ENCODE measurements at regions not wholly inside any gene's neighbourhood (a gene's known extent, or its start where the extent isn't known, plus 50 kb on each side); places are given as distances from the start of the nearest gene placed in this dataset.

GRCh38 chr4:98747393-98748091, 89.1 kb upstream of the TSPAN5 start:
- Histone ChIP-seq H3K27me3 (replicated peaks in 1 of 7) (no peaks in the 10 kb centered on the region), H3K4me1 (no peaks in the 10 kb centered on the region), H3K36me3 (no peaks in the 10 kb centered on the region), H3K27ac (no peak overlapping the region), H3K9me3 (no peaks in the 10 kb centered on the region), H3K4me3 (no peak overlapping the region)
- 79 to 85% (median 84%) methylated on average over 7 of the region's 7 CpGs for whole genome bisulfite sequencing, 5 donors
- intact Hi-C loops (cut with DNase I; ENCODE audit: low total_unique reads), result no loop called here
- no peak for TF ChIP-seq CTCF (IDR thresholded peaks at IDR 0.05 in 8 of 11, conservative IDR thresholded peaks at IDR 0.05 in 3 of 11)
- TF ChIP-seq POLR2A (IDR thresholded peaks at IDR 0.05), result no peak
- no peak for TF ChIP-seq POLR2AphosphoS5 (IDR thresholded peaks at IDR 0.05)
- no peak for DNase-seq

GRCh38 chr4:98746936-98747335, 88.5 kb upstream of the TSPAN5 start:
- H3K4me1 ChIP-seq, result no peaks in the 10 kb centered on the region
- H3K27me3 ChIP-seq (replicated peaks in 1 of 7), result no peaks in the 10 kb centered on the region
- H3K36me3 ChIP-seq, result no peaks in the 10 kb centered on the region
- no peak overlapping the region for H3K27ac ChIP-seq
- DNase-seq, result no peak
- TF ChIP-seq POLR2A (IDR thresholded peaks at IDR 0.05) (no peak), CTCF (IDR thresholded peaks at IDR 0.05 in 8 of 11, conservative IDR thresholded peaks at IDR 0.05 in 3 of 11) (no peak), POLR2AphosphoS5 (IDR thresholded peaks at IDR 0.05) (no peak)
- no peak overlapping the region for H3K4me3 ChIP-seq
- intact Hi-C loops (cut with DNase I; ENCODE audit: low total_unique reads), result no loop called here
- WGBS, 5 donors, result 83 to 98% (median 86%) methylated on average over 4 of the region's 4 CpGs
- H3K9me3 ChIP-seq, result no peaks in the 10 kb centered on the region

GRCh38 chr4:98746530-98746929, 88.1 kb upstream of the TSPAN5 start:
- no peak for DNase-seq
- no peaks in the 10 kb centered on the region for H3K27me3 ChIP-seq (replicated peaks in 1 of 7)
- no peaks in the 10 kb centered on the region for H3K36me3 ChIP-seq
- no peaks in the 10 kb centered on the region for H3K9me3 ChIP-seq
- no peak for TF ChIP-seq POLR2A (IDR thresholded peaks at IDR 0.05)
- no peak for TF ChIP-seq POLR2AphosphoS5 (IDR thresholded peaks at IDR 0.05)
- no peak for TF ChIP-seq CTCF (IDR thresholded peaks at IDR 0.05 in 8 of 11, conservative IDR thresholded peaks at IDR 0.05 in 3 of 11)
- no peak overlapping the region for H3K27ac ChIP-seq
- 30 to 87% (median 75%) methylated on average over 1 of the region's 1 CpG for WGBS, 5 donors
- no peak overlapping the region for H3K4me3 ChIP-seq
- intact Hi-C loops (cut with DNase I; ENCODE audit: low total_unique reads), result no loop called here
- no peaks in the 10 kb centered on the region for H3K4me1 ChIP-seq

GRCh38 chr4:98745366-98745765, 87.0 kb upstream of the TSPAN5 start:
- Histone ChIP-seq H3K27ac (no peak overlapping the region), H3K27me3 (replicated peaks in 1 of 7) (no peaks in the 10 kb centered on the region), H3K36me3 (no peaks in the 10 kb centered on the region), H3K9me3 (no peaks in the 10 kb centered on the region), H3K4me3 (no peak overlapping the region), H3K4me1 (no peaks in the 10 kb centered on the region)
- TF ChIP-seq CTCF (IDR thresholded peaks at IDR 0.05 in 8 of 11, conservative IDR thresholded peaks at IDR 0.05 in 3 of 11) (peak in 1 of 11 experiments; percentile 19), POLR2AphosphoS5 (IDR thresholded peaks at IDR 0.05) (no peak)
- WGBS, 5 donors, result 68 to 90% (median 72%) methylated on average over 3 of the region's 3 CpGs
- no peak for DNase-seq
- intact Hi-C loops (cut with DNase I; ENCODE audit: low total_unique reads), result no loop called here

Measured in spleen (tissue), 11 donors.